Testis (tissue), 2 donors: ENCODE measurements at regions not wholly inside any gene's neighbourhood (a gene's known extent, or its start where the extent isn't known, plus 50 kb on each side); places are given as distances from the start of the nearest gene placed in this dataset.

Experiments
- DNase-seq: peaks from one replicate; pipeline ENCODE4 v3.0.0-alpha.2; 2019
- H3K27ac ChIP-seq, 2 donors: fragments of 200-600 bp; sonication (generic); one replicate each; pipeline ENCODE4 v1.5.1; 2019
- H3K27me3 ChIP-seq: fragments of 200-600 bp; sonication (generic); one replicate; pipeline ENCODE4 v1.5.1; 2019
- H3K36me3 ChIP-seq: fragments of 200-600 bp; sonication (generic); one replicate; pipeline ENCODE4 v1.5.1; 2017; ENCODE audit warnings: low read depth; ENCODE audit errors: missing control alignments
- H3K4me1 ChIP-seq: fragments of 200-600 bp; sonication (generic); one replicate; pipeline ENCODE4 v1.5.1; 2019
- H3K4me3 ChIP-seq, 2 donors: fragments of 200-600 bp; sonication (generic); one replicate each; pipeline ENCODE4 v1.5.1; 2017 to 2019
- H3K9me3 ChIP-seq: fragments of 200-600 bp; sonication (generic); one replicate; pipeline ENCODE4 v1.5.1; 2017
- CTCF ChIP-seq, 3 experiments: fragments of 450-650 bp in 2 of 3; fragments of 200-600 bp in 1 of 3; sonication (generic) in 1 of 3; IDR thresholded peaks; one replicate each; pipeline ENCODE4 v1.5.1; 2016 to 2019; ENCODE audit warnings: antibody characterized with exemption in 3 of 3, mild to moderate bottlenecking in 2 of 3, moderate library complexity in 1 of 3
- POLR2A ChIP-seq: fragments of 450-650 bp; IDR thresholded peaks from one replicate; pipeline ENCODE4 v1.6.1; 2017; ENCODE audit warnings: antibody characterized with exemption, mild to moderate bottlenecking, moderate library complexity
- WGBS, 2 donors: methylation state at CpG; one replicate each; pipeline ENCODE4 v1.1.5; 2018; 5-methylcytosine and 5-hydroxymethylcytosine counted together
- intact Hi-C: fragments of 100-400 bp; cut with DNase I; formaldehyde crosslinking; loops from one replicate; pipeline ENCODE4 v1.15.1; 2023; ENCODE audit warnings: low total_unique reads

GRCh38 chr17:68176718-68177117 lies 71.1 kb upstream of the AMZ2 start:
- no peak for DNase-seq
- intact Hi-C loops, result no loop called here
- Histone ChIP-seq H3K4me3 (no peak overlapping the region), H3K4me1 (no peaks in the 10 kb centered on the region), H3K27me3 (no peaks in the 10 kb centered on the region), H3K9me3 (no peaks in the 10 kb centered on the region), H3K27ac (no peak overlapping the region), H3K36me3 (no peaks in the 10 kb centered on the region)
- no peak for TF ChIP-seq POLR2A
- TF ChIP-seq CTCF (IDR thresholded peaks at IDR 0.05), result no peak
- 67 to 97% methylated on average over 2 to 4 of the region's 4 CpGs for WGBS, 2 donors

DNA sequence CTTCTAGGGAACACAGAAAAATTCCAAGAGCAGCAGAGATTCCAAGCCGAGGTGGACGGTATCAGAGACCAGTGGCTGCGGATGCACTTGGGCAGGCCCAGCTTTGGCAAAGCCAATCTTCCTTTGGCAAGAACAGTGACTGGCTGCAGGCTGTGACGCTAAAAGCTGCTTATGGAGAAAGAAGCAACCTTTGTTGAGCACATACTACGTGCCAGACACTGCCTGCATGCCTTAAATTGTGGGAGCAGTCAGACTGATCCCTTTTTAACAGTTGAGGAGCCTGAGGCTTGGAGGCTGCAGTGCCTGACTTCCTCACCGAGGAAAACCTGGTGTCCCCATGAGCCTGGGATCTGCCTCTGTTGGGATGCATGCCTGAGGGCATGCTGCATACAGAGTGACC lies 69.0 kb upstream of the AMZ2 start:
- no peak overlapping the region for H3K27ac ChIP-seq
- H3K27me3 ChIP-seq, result no peaks in the 10 kb centered on the region
- H3K9me3 ChIP-seq, result no peaks in the 10 kb centered on the region
- TF ChIP-seq CTCF (IDR thresholded peaks at IDR 0.05) (no peak), POLR2A (no peak)
- 74 to 87% methylated on average over 6 of the region's 6 CpGs for WGBS, 2 donors
- intact Hi-C loops, result no loop called here
- DNase-seq, result no peak
- no peak overlapping the region for H3K4me3 ChIP-seq
- H3K4me1 ChIP-seq, result no peaks in the 10 kb centered on the region
- no peaks in the 10 kb centered on the region for H3K36me3 ChIP-seq

GRCh38 chr17:68179236-68179925 lies 68.5 kb upstream of the AMZ2 start:
- no peak for DNase-seq
- H3K27ac ChIP-seq, result peak overlapping the region; percentile 5 to 50
- 70 to 75% methylated on average over 8 to 21 of the region's 21 CpGs for WGBS, 2 donors
- no peaks in the 10 kb centered on the region for H3K36me3 ChIP-seq
- H3K9me3 ChIP-seq, result no peaks in the 10 kb centered on the region
- TF ChIP-seq CTCF (IDR thresholded peaks at IDR 0.05), result no peak
- no peak for TF ChIP-seq POLR2A
- no peaks in the 10 kb centered on the region for H3K27me3 ChIP-seq
- peak overlapping the region; percentile 25 to 37 for H3K4me3 ChIP-seq
- H3K4me1 ChIP-seq, result no peaks in the 10 kb centered on the region
- intact Hi-C loops, result no loop called here

- Histone ChIP-seq H3K27ac (peak overlapping the region; percentile 5 to 50), H3K36me3 (no peaks in the 10 kb centered on the region), H3K9me3 (no peaks in the 10 kb centered on the region), H3K4me1 (no peaks in the 10 kb centered on the region), H3K27me3 (no peaks in the 10 kb centered on the region), H3K4me3 (peak overlapping the region; percentile 25 to 37)
- WGBS, 2 donors, result 56% methylated on average over 31 of the region's 31 CpGs; no CpG with 5 or more reads in 1 of the 2 donors
- TF ChIP-seq POLR2A (no peak), CTCF (IDR thresholded peaks at IDR 0.05) (no peak)
- no peak for DNase-seq
- intact Hi-C loops, result no loop called here
Measured at GRCh38 chr17:68179926-68180285, 67.9 kb upstream of the AMZ2 start.

DNA sequence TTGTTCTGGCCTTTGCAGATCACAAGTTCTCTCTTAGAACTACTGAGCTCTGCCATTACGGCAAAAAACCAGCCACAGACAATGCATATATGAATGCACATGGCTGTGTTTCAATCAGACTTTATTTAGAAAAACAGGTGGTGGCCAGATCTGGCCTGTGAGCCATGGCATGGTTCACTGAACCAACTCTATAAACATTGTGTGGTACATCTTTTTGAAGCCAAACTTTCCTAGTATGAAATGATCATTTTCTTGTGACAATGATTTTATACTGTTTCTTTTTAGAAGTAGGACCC lies 65.9 kb upstream of the AMZ2 start:
- H3K27me3 ChIP-seq, result no peaks in the 10 kb centered on the region
- no peak for DNase-seq
- no peak overlapping the region for H3K27ac ChIP-seq
- no peaks in the 10 kb centered on the region for H3K4me1 ChIP-seq
- H3K4me3 ChIP-seq, result no peak overlapping the region
- no peaks in the 10 kb centered on the region for H3K9me3 ChIP-seq
- TF ChIP-seq CTCF (IDR thresholded peaks at IDR 0.05), result no peak
- no peak for TF ChIP-seq POLR2A
- no peaks in the 10 kb centered on the region for H3K36me3 ChIP-seq
- 64 to 78% methylated on average over 1 of the region's 1 CpG for WGBS, 2 donors
- intact Hi-C loops, result no loop called here
